ENCODE measurements at regions not wholly inside any gene's neighbourhood (a gene's known extent, or its start where the extent isn't known, plus 50 kb on each side); places are given as distances from the start of the nearest gene placed in this dataset.

GRCh38 chr6:56407883-56408410 is 160.6 kb upstream of the COL21A1 start:
- in situ Hi-C loops (cut with MboI; ENCODE audit: low sequenced_read_pairs), result no loop called here

DNA sequence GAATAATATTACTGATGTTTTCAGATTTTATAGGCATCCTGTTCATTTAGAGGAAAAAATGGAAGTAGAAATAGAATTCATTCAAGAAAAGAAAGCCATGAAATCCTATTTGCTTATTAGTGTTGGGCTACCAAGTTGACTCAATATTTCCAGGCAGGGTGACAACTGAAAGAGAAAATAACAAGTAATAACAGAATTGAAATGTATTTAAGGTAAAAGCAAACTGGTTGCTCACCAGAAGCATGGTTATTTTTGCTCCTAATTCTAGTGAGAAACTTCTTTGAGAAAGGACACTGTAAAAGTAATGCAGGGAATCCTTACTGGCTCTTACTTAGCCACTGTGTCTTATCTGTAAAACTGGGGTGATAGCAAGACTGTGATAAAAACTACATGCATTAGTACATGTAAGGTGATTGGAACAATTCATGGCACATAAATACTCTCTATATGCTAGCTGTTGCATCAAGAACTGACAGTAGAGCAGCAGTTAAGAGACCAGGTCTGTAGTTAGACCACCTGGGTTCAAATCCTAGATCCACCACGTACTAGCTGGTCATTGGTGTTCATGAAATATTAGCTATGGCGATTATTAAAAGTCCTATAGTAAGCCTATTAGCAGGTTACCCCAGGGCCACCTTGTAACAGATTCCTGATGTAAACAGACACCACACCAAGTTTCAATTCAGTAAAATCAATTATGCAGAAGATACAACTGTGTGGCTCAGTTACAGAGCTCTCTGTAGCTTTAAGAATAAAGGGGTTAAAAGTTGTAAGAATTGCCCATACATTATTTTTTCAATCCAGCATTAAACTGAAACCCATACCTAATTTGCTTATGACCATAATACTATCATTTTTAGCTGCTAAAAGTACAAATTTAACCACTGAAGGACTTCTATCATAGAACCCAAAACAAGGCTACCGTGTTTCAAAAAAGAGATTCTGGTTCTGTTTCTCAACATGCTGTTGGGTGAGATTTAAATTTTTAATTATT is 159.2 kb upstream of the COL21A1 start:
- in situ Hi-C loops (cut with MboI; ENCODE audit: low sequenced_read_pairs), result no loop called here

- in situ Hi-C loops (cut with MboI; ENCODE audit: low sequenced_read_pairs), result no loop called here
Observed at GRCh38 chr6:56404599-56404998, 157.2 kb upstream of the COL21A1 start.

GRCh38 chr6:56403745-56404144 is 156.4 kb upstream of the COL21A1 start:
- in situ Hi-C loops (cut with MboI; ENCODE audit: low sequenced_read_pairs), result no loop called here

DNA sequence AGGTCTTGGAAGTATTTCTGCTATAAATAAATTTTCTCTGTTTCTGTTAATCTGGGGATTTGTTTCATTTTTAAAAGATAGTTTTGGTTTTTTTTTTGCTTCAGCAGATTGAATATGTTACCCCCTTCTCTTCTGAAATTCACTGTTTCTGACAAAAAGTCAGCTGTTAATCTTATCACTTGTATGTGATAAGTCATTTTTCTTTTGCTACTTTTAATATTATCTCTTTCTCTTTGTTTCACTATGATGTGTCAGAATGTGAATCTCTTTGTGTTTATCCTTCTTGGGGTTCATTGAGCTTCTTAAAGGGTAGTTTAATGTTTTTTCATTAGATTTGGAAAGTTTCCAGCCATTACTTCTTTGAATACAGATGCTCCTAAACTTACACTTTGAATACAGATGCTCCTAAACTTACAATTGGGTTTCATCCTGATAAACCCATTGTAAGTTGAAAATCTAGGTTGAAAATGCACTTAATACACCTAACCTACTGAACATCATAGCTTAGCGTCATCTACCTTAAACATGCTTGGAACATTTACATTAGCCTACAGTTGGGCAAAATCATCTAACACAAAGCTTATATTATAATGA is 154.2 kb upstream of the COL21A1 start:
- in situ Hi-C loops (cut with MboI; ENCODE audit: low sequenced_read_pairs), result no loop called here

GRCh38 chr6:56400273-56400672 is 152.9 kb upstream of the COL21A1 start:
- in situ Hi-C loops (cut with MboI; ENCODE audit: low sequenced_read_pairs), result no loop called here

DNA sequence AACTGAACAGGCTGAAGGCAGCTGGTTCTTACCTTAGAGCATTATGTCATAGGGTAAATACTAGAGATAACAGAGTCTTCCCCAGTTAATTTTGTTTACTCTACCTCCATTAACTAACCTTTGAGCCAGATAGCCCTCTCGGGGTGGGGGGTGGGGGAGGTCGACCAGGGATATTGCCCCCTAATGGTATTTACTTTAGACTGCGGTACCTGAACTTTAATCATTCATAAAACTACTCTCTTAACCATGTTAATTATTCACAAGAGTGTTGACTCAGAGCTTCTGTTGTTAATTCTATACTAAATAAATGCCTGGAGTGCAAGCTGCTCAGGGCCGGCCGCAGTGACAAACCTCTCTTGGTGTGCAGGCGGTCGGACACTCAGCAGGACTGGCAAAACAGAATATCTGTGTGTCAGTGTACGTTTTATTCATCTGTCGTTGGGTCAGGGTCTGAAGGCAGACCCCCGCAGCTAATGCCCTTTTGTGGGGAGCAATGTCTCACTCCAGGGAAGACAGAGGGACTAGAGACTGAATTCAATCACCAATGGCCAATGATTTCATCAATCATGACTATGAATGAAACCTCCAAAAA is 152.4 kb upstream of the COL21A1 start:
- in situ Hi-C loops (cut with MboI; ENCODE audit: low sequenced_read_pairs), result no loop called here

DNA sequence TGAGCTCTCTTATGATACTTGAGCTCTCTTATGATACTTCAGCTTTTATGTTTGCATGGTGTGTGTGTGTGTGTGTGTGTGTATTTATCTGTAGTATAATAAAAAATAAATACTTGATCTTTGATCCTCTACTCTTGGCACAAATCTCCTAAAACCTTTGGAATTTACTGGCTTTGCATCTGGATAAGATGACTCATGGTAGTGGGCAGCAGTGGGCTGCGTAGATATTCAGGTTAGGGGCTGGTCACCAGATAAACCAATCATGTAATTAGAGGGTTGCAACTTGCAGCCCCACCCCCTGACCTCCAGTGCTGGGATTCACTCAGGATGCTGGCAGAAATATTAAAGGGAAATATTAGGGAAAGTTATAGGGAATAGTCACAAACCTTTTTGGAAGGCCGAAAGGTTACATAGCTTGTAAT is 151.9 kb upstream of the COL21A1 start:
- in situ Hi-C loops (cut with MboI; ENCODE audit: low sequenced_read_pairs), result no loop called here

GRCh38 chr6:56396435-56396834 is 149.1 kb upstream of the COL21A1 start:
- in situ Hi-C loops (cut with MboI; ENCODE audit: low sequenced_read_pairs), result no loop called here

DNA sequence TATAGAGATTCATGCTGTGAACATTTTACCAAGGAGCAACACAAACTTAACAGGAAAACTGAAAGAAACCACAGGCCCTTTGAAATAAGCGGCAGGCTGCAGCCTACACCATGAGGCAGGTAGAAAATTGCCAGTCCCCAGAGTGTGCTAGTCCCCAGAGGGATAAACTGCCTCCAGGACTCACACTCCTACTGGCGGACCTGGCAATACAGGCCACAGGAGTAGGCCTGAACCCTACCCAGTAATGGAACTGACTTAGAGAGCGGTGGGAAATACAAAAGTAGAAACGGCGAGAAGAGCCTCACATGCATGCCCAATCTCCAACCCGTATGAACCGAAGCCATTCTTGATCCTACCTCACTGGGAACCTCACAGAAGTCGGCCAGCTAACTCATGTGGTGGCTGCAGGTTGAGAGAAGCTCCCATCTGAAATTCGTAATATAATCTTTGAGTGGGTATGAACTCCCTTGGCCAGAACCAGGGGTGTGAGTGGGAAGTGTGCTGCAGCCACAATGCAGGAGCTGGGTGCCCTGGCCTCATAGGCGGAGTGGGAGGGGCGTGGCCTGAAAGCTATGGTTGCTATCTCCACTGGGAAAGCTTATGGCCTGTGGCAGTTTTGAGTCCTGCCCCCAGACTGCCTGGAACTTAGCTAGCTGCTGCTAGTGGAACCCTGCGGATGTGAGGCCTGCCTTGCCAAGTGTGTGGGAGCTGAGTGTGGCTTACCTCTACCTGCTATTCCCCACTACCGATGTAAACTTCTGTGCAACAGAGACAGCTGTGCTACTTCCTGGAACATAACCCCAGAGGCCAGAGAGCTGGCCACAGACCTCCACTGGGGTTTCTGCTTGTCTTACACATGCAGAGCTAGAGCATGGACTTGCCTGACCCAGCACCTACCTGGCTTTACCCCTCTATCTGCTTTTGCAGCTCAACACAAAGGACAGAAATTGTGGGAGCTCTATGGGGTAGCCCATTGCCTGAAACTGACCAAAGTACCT is 146.5 kb upstream of the COL21A1 start:
- in situ Hi-C loops (cut with MboI; ENCODE audit: low sequenced_read_pairs), result no loop called here

DNA sequence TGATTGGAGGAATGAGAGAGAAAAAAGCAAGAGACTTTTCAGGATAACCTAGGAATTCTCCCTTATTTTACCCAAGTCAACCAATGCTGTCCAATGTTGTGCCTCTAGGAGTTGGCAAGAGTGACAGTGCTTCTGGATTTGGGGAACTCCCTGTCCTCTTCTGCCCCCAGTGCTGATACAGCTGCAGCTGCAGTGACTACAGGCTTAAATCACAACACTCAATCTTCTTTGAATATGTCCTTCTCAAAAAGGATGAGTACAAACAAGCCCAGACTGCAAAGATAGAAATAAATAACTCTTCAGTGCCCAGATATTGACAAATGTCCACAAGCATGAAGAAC is 141.0 kb upstream of the COL21A1 start:
- in situ Hi-C loops (cut with MboI; ENCODE audit: low sequenced_read_pairs), result no loop called here

DNA sequence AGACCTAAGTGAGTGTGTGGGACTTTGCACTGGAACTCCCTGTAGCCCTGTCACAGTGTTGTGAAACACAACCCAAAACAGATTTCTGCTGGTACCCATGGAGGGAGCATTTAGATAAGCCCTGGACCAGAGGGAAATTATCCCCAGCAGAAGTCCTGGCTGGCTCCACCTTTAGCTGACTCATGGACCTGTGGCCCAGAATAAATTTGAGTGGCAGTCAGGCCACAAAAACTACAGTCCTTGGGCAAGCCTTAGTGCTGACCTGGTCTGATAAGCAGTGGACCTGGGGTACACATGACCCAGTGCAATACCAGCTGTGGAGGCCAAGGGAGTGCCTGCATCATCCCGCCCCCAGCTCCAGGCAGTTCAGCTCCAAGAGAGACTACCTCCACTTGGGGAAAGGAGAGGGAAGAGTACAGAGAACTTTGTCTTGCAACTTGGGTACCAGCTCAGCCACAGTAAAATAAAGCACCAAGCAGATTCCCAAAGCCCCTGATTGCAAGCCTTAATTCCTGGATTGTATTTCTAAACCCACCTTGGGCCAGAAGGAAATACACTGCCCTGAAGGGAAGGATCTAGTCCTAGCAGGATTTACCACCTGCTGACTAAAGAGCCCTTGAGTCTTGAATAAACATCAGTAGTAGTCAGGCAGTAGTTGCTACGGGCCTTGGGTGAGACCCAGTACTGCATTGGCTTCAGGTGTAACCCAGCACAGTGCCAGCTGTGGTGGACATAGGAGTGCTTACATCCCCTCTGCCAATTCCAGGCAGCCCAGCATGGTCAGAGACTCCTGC is 140.4 kb upstream of the COL21A1 start:
- in situ Hi-C loops (cut with MboI; ENCODE audit: low sequenced_read_pairs), result no loop called here

- in situ Hi-C loops (cut with MboI; ENCODE audit: low sequenced_read_pairs), result no loop called here
Observed at GRCh38 chr6:56386717-56387116, 139.3 kb upstream of the COL21A1 start.

- in situ Hi-C loops (cut with MboI; ENCODE audit: low sequenced_read_pairs), result no loop called here
Observed at GRCh38 chr6:56385981-56386593, 138.7 kb upstream of the COL21A1 start.

- in situ Hi-C loops (cut with MboI; ENCODE audit: low sequenced_read_pairs), result no loop called here
Observed at GRCh38 chr6:56383160-56383559, 135.8 kb upstream of the COL21A1 start.

- in situ Hi-C loops (cut with MboI; ENCODE audit: low sequenced_read_pairs), result no loop called here
Observed at GRCh38 chr6:56382416-56382940, 135.1 kb upstream of the COL21A1 start.

GRCh38 chr6:56381801-56382251 is 134.4 kb upstream of the COL21A1 start:
- in situ Hi-C loops (cut with MboI; ENCODE audit: low sequenced_read_pairs), result no loop called here

- in situ Hi-C loops (cut with MboI; ENCODE audit: low sequenced_read_pairs), result no loop called here
Observed at GRCh38 chr6:56380476-56380875, 133.1 kb upstream of the COL21A1 start.

Measured in HL-60/S4 treated with phorbol 12-myristate 13-acetate at 8.2 ng/mL for 4 days and 3 days (cell line).